HCT116 (cell line): ENCODE measurements at regions not wholly inside any gene's neighbourhood (a gene's known extent, or its start where the extent isn't known, plus 50 kb on each side); places are given as distances from the start of the nearest gene placed in this dataset.

Source experiments
- ATF3 ChIP-seq: IDR thresholded peaks from 2 replicates; pipeline ENCODE4 v1.6.1; 2012
- CTCF ChIP-seq, 3 experiments: fragments of 200-600 bp in 1 of 3; sonication (generic) in 1 of 3; IDR thresholded peaks in 2 of 3; conservative IDR thresholded peaks in 1 of 3; 2 replicates each; pipeline ENCODE4 v1.5.1; 2012 to 2017; ENCODE audit warnings: low read depth in 2 of 3, low read length in 2 of 3, antibody characterized with exemption in 1 of 3, borderline replicate concordance in 1 of 3, control low read depth in 1 of 3, mild to moderate bottlenecking in 1 of 3, mixed read lengths in 1 of 3, mixed run types in 1 of 3, moderate library complexity in 1 of 3; ENCODE audit not compliant: insufficient read depth in 1 of 3
- EZH2 ChIP-seq: fragments of 200-600 bp; sonication (generic); IDR thresholded peaks from 2 replicates; pipeline ENCODE4 v1.6.1; 2017; ENCODE audit warnings: antibody characterized with exemption, mixed run types
- EZH2phosphoT487 ChIP-seq: fragments of 200-600 bp; IDR thresholded peaks from 2 replicates; pipeline ENCODE4 v1.6.1; 2018; ENCODE audit warnings: antibody characterized with exemption, borderline replicate concordance
- JUND ChIP-seq: IDR thresholded peaks from 2 replicates; pipeline ENCODE4 v1.6.1; 2012
- MAX ChIP-seq: IDR thresholded peaks from 2 replicates; pipeline ENCODE4 v1.6.1; 2012
- POLR2A ChIP-seq: IDR thresholded peaks from 2 replicates; pipeline ENCODE4 v1.7.0; 2011; ENCODE audit warnings: borderline replicate concordance; ENCODE audit not compliant: insufficient read depth, insufficient read length; ENCODE audit errors: extremely low read depth
- POLR2AphosphoS5 ChIP-seq: IDR thresholded peaks from 2 replicates; pipeline ENCODE4 v1.6.1; 2011; ENCODE audit warnings: mild to moderate bottlenecking, low read depth, low read length, moderate library complexity
- YY1 ChIP-seq: IDR thresholded peaks from 2 replicates; pipeline ENCODE4 v1.6.1; 2011; ENCODE audit warnings: low read length, low read depth, moderate library complexity, mild to moderate bottlenecking; ENCODE audit not compliant: insufficient replicate concordance; ENCODE audit errors: extremely low read depth

- TF ChIP-seq CTCF (IDR thresholded peaks at IDR 0.05 in 2 of 3, conservative IDR thresholded peaks at IDR 0.05 in 1 of 3; ENCODE audit: borderline replicate concordance in 1 of 3, insufficient read depth in 1 of 3, low read depth in 2 of 3, low read length in 2 of 3) (no peak), POLR2AphosphoS5 (no peak), JUND (no peak), EZH2 (no peak), EZH2phosphoT487 (no peak), YY1 (no peak), POLR2A (no peak), MAX (no peak), ATF3 (no peak)
Measured at GRCh38 chr20:21920211-21920610, 214.7 kb downstream of the PAX1 start.
